ENCODE measurements at regions not wholly inside any gene's neighbourhood (a gene's known extent, or its start where the extent isn't known, plus 50 kb on each side); places are given as distances from the start of the nearest gene placed in this dataset.

DNA sequence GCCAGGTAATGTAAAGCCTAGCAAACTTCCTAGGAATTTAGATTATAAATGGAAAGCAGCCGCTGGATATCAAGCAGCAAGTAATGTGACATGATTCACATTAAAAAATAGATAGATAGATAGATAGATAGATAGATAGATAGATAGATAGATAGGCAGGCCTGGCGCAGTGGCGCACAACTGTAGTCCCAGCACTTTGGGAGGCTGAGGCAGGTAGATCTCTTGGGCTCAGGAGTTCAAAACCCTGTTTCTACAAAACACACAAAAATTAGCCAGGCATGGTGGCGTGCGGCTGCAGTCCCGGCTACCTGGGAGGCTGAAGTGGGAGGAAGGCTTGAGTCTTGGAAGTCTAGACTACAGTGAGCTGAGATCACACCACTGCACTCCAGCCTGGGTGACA is 236.9 kb downstream of the SLITRK6 start:
- no peak for TF ChIP-seq POLR2A (IDR thresholded peaks at IDR 0.05; ENCODE audit: low read depth, low read length)
- TF ChIP-seq SPI1 (IDR thresholded peaks at IDR 0.05; ENCODE audit: low read depth, low read length) = no peak
- TF ChIP-seq PAX5 (IDR thresholded peaks at IDR 0.05; ENCODE audit: insufficient read depth, low read length, severe bottlenecking) = no peak
- TF ChIP-seq POLR2AphosphoS5 (IDR thresholded peaks at IDR 0.05; ENCODE audit: low read depth, low read length) = no peak

All from GM12891 (cell line).